ENCODE measurements at regions not wholly inside any gene's neighbourhood (a gene's known extent, or its start where the extent isn't known, plus 50 kb on each side); places are given as distances from the start of the nearest gene placed in this dataset.

GRCh38 chr5:67696446-67696845 is 499.8 kb upstream of the CD180 start:
- no peak for DNase-seq (ENCODE audit: low spot score in 2 of 2)
- Histone ChIP-seq H3K9me3 (peaks cover 0 to 3% (median under 1%) of the 10 kb centered on the region in 4 donors), H3K27me3 (no peaks in the 10 kb centered on the region), H3K27ac (peak overlapping the region in 1 of 4 donors; percentile 83), H3K4me1 (peaks cover 0 to 23% (median 10%) of the 10 kb centered on the region in 4 donors), H3K4me3 (no peak overlapping the region), H3K36me3 (no peaks in the 10 kb centered on the region)
- WGBS, 2 donors = 88 to 96% methylated on average over 1 of the region's 1 CpG
- TF ChIP-seq CTCF (IDR thresholded peaks at IDR 0.05) (no peak), POLR2A (IDR thresholded peaks at IDR 0.05) (no peak), EP300 (IDR thresholded peaks at IDR 0.05) (no peak)

DNA sequence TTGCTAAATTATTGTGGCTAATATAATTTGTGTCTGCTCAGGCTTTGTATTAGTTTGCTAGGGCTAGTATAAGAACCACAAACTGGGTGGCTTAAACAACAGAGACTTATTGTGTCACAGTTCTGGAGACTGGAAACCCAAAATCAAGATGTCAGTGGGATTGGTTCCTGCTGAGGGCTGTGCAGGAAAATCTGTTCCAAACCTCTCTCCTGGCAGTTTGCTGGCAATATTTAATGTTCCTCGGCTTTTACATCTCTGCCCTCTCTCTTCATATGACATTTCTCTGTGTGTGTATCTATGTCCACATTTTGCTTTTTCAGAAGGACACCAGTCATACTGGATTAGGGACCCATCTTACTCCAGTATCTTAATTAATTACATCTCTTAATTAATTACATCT is 498.8 kb upstream of the CD180 start:
- TF ChIP-seq EP300 (IDR thresholded peaks at IDR 0.05) = no peak
- no peak for TF ChIP-seq CTCF (IDR thresholded peaks at IDR 0.05)
- TF ChIP-seq POLR2A (IDR thresholded peaks at IDR 0.05) = no peak
- no peak for DNase-seq (ENCODE audit: low spot score in 2 of 2)
- Histone ChIP-seq H3K36me3 (no peaks in the 10 kb centered on the region), H3K27ac (peak overlapping the region; percentile 56 to 83 (median 76)), H3K4me1 (peaks cover 0 to 23% (median 10%) of the 10 kb centered on the region in 4 donors), H3K27me3 (no peaks in the 10 kb centered on the region), H3K9me3 (no peaks in the 10 kb centered on the region), H3K4me3 (no peak overlapping the region)
- WGBS, 2 donors = 82 to 86% methylated on average over 1 of the region's 1 CpG

DNA sequence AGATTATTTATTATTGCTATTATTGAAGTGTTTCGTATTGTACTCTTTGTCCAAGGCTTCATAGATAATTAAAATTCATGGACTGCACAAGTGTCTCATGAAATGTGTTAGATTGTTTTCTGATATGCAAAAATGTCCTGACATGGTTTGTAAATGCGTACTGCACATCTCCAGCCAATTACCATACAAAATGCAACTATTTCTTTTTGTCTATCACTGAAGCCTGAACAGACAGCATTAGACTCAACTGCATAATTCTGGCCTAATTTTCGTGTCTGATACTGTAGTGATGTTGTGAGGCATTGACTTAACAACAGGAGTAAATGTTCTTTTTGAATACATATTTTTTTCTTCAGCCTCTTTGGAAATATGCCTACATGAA is 498.2 kb upstream of the CD180 start:
- H3K27ac ChIP-seq = peak overlapping the region; percentile 56 to 83 (median 76)
- TF ChIP-seq CTCF (IDR thresholded peaks at IDR 0.05) (no peak), POLR2A (IDR thresholded peaks at IDR 0.05) (no peak), EP300 (IDR thresholded peaks at IDR 0.05) (no peak)

DNA sequence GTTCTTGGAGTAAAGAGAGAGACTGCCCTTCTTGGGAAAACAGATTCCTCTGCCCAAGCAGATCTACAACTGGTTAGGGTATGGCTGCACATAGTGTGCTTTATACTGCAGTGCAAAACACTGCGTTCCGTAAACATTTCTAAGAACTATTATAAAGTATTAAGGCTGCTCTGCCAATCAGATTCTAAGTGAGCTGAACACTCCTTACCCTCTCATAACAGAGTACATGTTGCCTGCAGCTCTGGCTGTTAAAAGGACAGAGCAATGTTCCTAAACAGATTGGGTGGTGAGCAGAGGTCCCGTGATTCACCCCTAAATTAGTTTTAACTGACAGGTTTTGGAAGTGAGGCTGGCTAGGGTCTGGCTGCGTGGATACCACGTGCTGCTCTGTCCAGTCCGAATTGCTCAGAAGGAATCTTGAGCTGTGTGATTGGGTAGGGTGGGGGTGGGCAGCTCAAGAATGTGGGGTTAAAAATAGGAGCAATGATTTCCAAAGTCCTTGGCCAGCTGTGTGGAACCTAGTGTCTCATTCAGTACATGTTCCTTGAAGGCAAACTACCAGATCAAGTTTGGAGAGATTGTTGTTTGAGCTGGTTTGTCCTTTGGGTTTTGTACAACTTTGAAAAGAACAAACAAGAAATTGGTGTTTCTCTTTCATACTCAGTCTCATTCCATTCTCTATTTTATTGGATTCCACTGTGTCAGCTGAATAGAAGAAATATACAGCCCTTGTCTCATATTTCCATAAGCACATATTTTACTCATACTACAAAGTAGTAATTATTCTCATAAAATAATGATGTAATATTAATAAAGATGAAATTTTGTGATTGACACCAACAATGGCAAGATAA is 497.6 kb upstream of the CD180 start:
- Histone ChIP-seq H3K9me3 (no peaks in the 10 kb centered on the region), H3K27ac (peak overlapping the region; percentile 56 to 83 (median 76)), H3K27me3 (no peaks in the 10 kb centered on the region), H3K4me1 (peaks cover 0 to 23% (median 10%) of the 10 kb centered on the region in 4 donors), H3K36me3 (no peaks in the 10 kb centered on the region), H3K4me3 (no peak overlapping the region)
- DNase-seq (ENCODE audit: low spot score in 2 of 2) = peak; percentile 59 to 81
- TF ChIP-seq POLR2A (IDR thresholded peaks at IDR 0.05) = no peak
- TF ChIP-seq CTCF (IDR thresholded peaks at IDR 0.05) = no peak
- TF ChIP-seq EP300 (IDR thresholded peaks at IDR 0.05) = peak; percentile 89 to 96
- 20 to 35% methylated on average over 6 of the region's 6 CpGs for WGBS, 2 donors

More for the DNA sequence above, 498.2 kb upstream of the CD180 start:
- DNase-seq (ENCODE audit: low spot score in 2 of 2) = no peak
- WGBS, 2 donors = 50 to 60% methylated on average over 3 of the region's 3 CpGs
- Histone ChIP-seq H3K27me3 (no peaks in the 10 kb centered on the region), H3K36me3 (no peaks in the 10 kb centered on the region), H3K4me1 (peaks cover 0 to 23% (median 10%) of the 10 kb centered on the region in 4 donors), H3K4me3 (no peak overlapping the region), H3K9me3 (no peaks in the 10 kb centered on the region)

GRCh38 chr5:67686746-67687145 is 490.1 kb upstream of the CD180 start:
- Histone ChIP-seq H3K27me3 (no peaks in the 10 kb centered on the region), H3K36me3 (no peaks in the 10 kb centered on the region), H3K9me3 (peaks cover 0 to 3% (median 0%) of the 10 kb centered on the region in 4 donors), H3K4me3 (no peak overlapping the region), H3K4me1 (no peaks in the 10 kb centered on the region), H3K27ac (no peak overlapping the region)
- WGBS, 2 donors = 66 to 67% methylated on average over 1 of the region's 1 CpG
- DNase-seq (ENCODE audit: low spot score in 2 of 2) = no peak
- no peak for TF ChIP-seq POLR2A (IDR thresholded peaks at IDR 0.05)

Measured in tibial nerve (tissue), 4 donors.